ENCODE measurements at regions not wholly inside any gene's neighbourhood (a gene's known extent, or its start where the extent isn't known, plus 50 kb on each side); places are given as distances from the start of the nearest gene placed in this dataset.

DNA sequence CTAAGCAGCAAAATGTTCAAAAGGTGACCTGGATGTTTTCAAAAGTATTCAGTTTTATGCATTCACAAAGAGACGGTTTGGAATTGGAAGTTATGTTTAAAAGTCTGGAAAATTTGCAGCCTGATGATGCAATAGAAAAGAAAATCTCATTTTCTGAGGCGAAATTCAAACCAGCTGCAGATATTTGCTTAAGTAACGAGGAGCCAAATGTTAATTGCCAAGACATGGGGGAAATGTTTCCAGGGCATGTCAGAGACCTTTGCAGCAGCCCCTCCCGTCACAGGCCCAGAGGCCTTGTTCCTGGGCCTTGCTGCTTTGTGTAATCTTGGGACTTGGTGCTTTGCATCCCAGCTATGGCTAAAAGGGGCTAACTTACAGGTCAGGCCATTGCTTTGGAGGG, 228.2 kb downstream of the MAN2A1 start:
- no peak for TF ChIP-seq NFYA (IDR thresholded peaks at IDR 0.05; ENCODE audit: borderline replicate concordance, low read depth, low read length)
- TF ChIP-seq, protein P1, sequence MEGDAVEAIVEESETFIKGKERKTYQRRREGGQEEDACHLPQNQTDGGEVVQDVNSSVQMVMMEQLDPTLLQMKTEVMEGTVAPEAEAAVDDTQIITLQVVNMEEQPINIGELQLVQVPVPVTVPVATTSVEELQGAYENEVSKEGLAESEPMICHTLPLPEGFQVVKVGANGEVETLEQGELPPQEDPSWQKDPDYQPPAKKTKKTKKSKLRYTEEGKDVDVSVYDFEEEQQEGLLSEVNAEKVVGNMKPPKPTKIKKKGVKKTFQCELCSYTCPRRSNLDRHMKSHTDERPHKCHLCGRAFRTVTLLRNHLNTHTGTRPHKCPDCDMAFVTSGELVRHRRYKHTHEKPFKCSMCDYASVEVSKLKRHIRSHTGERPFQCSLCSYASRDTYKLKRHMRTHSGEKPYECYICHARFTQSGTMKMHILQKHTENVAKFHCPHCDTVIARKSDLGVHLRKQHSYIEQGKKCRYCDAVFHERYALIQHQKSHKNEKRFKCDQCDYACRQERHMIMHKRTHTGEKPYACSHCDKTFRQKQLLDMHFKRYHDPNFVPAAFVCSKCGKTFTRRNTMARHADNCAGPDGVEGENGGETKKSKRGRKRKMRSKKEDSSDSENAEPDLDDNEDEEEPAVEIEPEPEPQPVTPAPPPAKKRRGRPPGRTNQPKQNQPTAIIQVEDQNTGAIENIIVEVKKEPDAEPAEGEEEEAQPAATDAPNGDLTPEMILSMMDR (IDR thresholded peaks at IDR 0.05 in 2 of 3, conservative IDR thresholded peaks at IDR 0.05 in 1 of 3; ENCODE audit: control insufficient read depth in 2 of 3, extremely low read depth in 1 of 3, insufficient read depth in 1 of 3, low read depth in 3 of 3, low read length in 3 of 3): no peak
- TF ChIP-seq BACH1 (IDR thresholded peaks at IDR 0.05; ENCODE audit: borderline replicate concordance): no peak
- no peak for TF ChIP-seq POLR2AphosphoS5 (IDR thresholded peaks at IDR 0.05; ENCODE audit: low read length)
- TF ChIP-seq BHLHE40 (IDR thresholded peaks at IDR 0.05; ENCODE audit: borderline replicate concordance in 1 of 2, low read depth in 2 of 2, low read length in 1 of 2): no peak
- no peak for TF ChIP-seq ZZZ3 (IDR thresholded peaks at IDR 0.05; ENCODE audit: control insufficient read depth, insufficient read length, low read depth)
- TF ChIP-seq, protein P2, sequence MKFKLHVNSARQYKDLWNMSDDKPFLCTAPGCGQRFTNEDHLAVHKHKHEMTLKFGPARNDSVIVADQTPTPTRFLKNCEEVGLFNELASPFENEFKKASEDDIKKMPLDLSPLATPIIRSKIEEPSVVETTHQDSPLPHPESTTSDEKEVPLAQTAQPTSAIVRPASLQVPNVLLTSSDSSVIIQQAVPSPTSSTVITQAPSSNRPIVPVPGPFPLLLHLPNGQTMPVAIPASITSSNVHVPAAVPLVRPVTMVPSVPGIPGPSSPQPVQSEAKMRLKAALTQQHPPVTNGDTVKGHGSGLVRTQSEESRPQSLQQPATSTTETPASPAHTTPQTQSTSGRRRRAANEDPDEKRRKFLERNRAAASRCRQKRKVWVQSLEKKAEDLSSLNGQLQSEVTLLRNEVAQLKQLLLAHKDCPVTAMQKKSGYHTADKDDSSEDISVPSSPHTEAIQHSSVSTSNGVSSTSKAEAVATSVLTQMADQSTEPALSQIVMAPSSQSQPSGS (IDR thresholded peaks at IDR 0.05; ENCODE audit: low read length): no peak
- no peak for TF ChIP-seq POLR2A (IDR thresholded peaks at IDR 0.05; ENCODE audit: low read depth, low read length)
- no peak for TF ChIP-seq SP1 (IDR thresholded peaks at IDR 0.05; ENCODE audit: low read depth, low read length)
- TF ChIP-seq, protein P3, sequence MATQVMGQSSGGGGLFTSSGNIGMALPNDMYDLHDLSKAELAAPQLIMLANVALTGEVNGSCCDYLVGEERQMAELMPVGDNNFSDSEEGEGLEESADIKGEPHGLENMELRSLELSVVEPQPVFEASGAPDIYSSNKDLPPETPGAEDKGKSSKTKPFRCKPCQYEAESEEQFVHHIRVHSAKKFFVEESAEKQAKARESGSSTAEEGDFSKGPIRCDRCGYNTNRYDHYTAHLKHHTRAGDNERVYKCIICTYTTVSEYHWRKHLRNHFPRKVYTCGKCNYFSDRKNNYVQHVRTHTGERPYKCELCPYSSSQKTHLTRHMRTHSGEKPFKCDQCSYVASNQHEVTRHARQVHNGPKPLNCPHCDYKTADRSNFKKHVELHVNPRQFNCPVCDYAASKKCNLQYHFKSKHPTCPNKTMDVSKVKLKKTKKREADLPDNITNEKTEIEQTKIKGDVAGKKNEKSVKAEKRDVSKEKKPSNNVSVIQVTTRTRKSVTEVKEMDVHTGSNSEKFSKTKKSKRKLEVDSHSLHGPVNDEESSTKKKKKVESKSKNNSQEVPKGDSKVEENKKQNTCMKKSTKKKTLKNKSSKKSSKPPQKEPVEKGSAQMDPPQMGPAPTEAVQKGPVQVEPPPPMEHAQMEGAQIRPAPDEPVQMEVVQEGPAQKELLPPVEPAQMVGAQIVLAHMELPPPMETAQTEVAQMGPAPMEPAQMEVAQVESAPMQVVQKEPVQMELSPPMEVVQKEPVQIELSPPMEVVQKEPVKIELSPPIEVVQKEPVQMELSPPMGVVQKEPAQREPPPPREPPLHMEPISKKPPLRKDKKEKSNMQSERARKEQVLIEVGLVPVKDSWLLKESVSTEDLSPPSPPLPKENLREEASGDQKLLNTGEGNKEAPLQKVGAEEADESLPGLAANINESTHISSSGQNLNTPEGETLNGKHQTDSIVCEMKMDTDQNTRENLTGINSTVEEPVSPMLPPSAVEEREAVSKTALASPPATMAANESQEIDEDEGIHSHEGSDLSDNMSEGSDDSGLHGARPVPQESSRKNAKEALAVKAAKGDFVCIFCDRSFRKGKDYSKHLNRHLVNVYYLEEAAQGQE (IDR thresholded peaks at IDR 0.05; ENCODE audit: low read depth, low read length): no peak
- no peak for TF ChIP-seq ZNF217 (IDR thresholded peaks at IDR 0.05)
- TF ChIP-seq EP300 (IDR thresholded peaks at IDR 0.05; ENCODE audit: borderline replicate concordance in 1 of 2, control insufficient read depth in 1 of 2, low read depth in 2 of 2, low read length in 2 of 2): no peak
- TF ChIP-seq, protein P4, sequence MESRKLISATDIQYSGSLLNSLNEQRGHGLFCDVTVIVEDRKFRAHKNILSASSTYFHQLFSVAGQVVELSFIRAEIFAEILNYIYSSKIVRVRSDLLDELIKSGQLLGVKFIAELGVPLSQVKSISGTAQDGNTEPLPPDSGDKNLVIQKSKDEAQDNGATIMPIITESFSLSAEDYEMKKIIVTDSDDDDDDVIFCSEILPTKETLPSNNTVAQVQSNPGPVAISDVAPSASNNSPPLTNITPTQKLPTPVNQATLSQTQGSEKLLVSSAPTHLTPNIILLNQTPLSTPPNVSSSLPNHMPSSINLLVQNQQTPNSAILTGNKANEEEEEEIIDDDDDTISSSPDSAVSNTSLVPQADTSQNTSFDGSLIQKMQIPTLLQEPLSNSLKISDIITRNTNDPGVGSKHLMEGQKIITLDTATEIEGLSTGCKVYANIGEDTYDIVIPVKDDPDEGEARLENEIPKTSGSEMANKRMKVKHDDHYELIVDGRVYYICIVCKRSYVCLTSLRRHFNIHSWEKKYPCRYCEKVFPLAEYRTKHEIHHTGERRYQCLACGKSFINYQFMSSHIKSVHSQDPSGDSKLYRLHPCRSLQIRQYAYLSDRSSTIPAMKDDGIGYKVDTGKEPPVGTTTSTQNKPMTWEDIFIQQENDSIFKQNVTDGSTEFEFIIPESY (IDR thresholded peaks at IDR 0.05): no peak
- TF ChIP-seq RAD21 (IDR thresholded peaks at IDR 0.05; ENCODE audit: insufficient read depth, low read depth, low read length): no peak

All from GM12878 (cell line).